ENCODE measurements at regions not wholly inside any gene's neighbourhood (a gene's known extent, or its start where the extent isn't known, plus 50 kb on each side); places are given as distances from the start of the nearest gene placed in this dataset.

DNA sequence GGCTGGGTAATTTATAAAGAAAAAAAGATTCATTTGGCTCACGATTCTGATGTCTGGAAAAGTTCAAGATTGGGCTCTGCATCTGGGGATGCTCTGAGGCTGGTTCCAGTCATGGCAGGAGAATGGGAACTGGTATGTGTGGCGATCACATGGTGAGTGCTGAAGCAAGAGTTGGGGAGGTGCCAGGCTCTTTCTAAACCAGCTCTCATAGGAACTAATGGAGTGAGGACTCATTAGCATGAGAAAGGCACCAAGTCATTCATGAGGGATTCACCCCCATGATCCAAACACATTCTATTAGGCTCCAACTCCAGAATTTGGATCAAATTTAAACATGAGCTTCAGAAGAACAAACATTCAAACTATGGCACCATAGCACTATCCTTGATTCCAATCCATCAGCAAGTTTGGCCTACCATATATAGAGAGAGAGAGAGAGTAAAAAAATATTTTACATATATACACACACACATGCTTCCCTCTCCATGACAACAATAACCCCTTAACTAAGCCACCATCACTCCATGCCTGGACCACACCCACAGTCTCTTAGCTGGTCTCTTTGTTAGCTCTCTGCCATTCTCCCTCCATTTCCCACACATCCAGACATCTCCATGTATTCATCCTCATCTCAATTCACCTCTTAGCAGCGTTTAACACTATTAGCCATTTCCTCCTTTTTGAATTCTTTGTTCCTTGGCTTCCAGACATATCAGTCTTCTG lies 57.9 kb downstream of the NPY start:
- DNase-seq (ENCODE audit: extremely low read depth, low read depth), result no peak
- TF ChIP-seq, protein P1, sequence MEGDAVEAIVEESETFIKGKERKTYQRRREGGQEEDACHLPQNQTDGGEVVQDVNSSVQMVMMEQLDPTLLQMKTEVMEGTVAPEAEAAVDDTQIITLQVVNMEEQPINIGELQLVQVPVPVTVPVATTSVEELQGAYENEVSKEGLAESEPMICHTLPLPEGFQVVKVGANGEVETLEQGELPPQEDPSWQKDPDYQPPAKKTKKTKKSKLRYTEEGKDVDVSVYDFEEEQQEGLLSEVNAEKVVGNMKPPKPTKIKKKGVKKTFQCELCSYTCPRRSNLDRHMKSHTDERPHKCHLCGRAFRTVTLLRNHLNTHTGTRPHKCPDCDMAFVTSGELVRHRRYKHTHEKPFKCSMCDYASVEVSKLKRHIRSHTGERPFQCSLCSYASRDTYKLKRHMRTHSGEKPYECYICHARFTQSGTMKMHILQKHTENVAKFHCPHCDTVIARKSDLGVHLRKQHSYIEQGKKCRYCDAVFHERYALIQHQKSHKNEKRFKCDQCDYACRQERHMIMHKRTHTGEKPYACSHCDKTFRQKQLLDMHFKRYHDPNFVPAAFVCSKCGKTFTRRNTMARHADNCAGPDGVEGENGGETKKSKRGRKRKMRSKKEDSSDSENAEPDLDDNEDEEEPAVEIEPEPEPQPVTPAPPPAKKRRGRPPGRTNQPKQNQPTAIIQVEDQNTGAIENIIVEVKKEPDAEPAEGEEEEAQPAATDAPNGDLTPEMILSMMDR (IDR thresholded peaks at IDR 0.05; ENCODE audit: low read depth, low read length), result no peak

DNA sequence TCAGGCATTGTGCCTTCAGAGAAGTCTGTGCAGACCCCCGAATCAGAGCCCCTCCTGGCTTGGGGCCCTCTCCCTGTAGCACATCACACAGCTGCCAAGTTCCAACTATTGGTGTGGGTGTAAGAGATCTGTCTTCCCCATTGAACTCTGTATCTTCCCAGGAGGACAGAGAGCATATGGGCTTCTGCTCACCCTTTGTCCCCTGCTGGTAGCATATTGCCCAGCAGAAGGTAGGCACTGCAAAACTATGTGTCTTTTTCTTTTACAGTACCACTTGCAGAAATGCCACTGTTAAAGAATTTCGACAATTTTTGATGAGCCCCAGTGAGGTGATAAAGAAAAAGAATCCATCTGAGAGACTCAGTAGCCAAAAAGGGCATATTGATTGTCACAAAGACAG lies 59.6 kb downstream of the NPY start:
- DNase-seq (ENCODE audit: extremely low read depth, low read depth), result no peak

DNA sequence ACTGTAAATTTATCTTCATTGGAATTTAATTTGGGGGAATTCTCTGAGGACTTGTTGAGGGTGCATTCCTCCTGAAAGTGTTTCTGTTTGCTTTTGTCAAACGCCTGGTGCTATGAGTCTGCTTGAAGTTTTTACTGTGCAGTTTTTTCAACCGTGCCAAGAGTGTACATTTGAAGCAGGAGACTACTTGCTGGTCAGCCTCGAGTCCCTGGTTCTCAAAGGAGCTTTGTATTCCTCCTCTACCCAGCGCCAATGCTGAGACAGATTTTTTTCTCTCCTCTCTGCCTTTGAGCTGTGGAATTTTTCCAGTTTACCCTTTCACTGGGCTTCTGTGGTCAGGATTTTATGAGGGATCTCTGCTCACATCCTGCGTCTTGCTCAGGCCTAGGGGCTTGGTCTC lies 62.1 kb downstream of the NPY start:
- DNase-seq (ENCODE audit: extremely low read depth, low read depth), result no peak

More for the DNA sequence above, 59.6 kb downstream of the NPY start:
- TF ChIP-seq, protein P1 (IDR thresholded peaks at IDR 0.05; ENCODE audit: low read depth, low read length), result no peak

DNA sequence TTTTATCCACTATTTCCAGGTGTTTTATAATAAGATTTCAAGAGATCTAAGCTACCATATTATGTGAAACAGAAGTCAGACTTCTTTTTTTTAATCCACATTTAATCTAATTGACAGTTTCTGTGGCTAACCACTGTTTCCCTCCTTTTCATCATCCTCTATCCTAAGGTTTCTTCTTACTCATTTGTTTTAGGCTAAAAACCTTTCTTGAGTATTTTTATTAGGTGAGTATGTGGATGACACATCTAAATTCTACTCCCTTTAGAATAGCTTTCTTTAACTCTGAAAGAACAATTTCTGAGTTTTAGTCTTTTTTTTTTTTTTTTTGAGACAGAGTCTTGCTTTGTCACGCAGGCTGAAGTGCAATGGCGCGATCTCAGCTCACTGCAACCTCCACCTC lies 62.7 kb downstream of the NPY start:
- TF ChIP-seq, protein P1 (IDR thresholded peaks at IDR 0.05; ENCODE audit: low read depth, low read length), result no peak
- DNase-seq (ENCODE audit: extremely low read depth, low read depth), result no peak

More for the DNA sequence above, 62.1 kb downstream of the NPY start:
- TF ChIP-seq, protein P1 (IDR thresholded peaks at IDR 0.05; ENCODE audit: low read depth, low read length), result no peak

DNA sequence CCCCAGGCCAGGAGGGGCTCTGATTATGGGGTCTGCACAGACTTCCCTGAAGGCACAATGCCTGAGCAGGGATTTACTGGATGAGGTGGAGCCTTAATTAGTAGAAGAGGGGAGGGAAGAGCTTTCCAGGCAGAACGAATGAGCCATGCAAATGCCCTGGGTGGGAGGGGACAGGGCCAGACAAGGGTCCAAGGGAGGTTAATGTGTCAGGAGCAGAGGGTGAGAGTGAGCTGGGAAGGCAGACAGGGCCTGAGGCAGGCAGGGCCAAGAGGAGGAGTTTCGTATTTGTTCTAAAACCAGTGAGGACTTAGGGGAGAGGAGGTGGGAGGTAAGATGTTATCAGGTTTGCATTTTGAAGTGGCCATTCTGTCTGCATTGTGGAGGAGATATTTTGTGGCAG lies 65.3 kb downstream of the NPY start:
- TF ChIP-seq, protein P1 (IDR thresholded peaks at IDR 0.05; ENCODE audit: low read depth, low read length), result no peak
- no peak for DNase-seq (ENCODE audit: extremely low read depth, low read depth)

DNA sequence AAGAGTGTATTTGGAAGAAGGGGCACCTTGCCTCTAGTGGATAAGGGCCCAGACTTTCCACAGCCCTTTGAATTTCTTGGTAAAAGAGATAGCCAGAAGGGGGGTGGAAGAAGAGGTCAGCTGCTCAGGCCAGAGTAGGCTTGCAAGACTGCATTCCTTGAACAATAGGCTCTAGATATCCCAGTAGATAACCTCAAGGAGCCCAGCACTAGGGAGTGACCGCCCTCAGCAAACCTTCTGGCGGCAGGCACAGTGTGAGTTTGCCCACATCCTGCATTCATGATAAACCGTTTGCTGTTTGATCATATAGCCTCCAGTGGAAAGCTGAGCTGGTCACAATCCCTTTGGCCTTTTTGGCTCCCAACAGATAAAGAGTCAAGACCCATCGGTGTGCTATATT lies 70.5 kb downstream of the NPY start:
- DNase-seq (ENCODE audit: extremely low read depth, low read depth), result no peak
- TF ChIP-seq, protein P1 (IDR thresholded peaks at IDR 0.05; ENCODE audit: low read depth, low read length), result no peak

DNA sequence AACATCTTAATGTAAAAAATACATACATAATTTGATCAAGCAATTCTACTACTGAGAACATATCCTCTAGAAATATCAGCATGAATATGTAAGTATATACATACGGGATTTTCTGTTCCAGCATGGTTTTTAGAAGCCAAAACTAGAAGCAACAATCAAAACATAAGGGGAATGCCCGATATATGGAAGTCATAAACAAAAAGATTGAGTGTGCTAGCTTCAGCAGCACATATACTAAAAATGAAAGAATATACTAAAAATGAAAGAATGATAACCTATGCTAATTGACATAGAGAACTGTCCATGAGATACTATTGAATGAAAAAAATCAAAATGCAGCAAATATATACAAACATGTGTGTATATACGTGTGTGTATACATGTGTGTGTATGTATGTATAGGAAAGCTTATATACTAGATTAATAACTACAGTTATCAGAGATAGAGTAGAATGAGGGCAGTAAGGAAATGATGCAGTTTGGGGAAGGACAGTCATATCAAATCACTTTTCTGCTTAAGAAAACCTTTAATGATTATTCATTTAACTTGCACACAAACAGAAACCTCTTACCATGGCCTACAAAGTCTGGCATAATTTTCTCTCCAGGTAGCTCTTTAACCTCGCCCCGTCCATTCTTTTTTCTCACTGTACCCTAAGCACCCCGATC lies 72.9 kb downstream of the NPY start:
- TF ChIP-seq, protein P1 (IDR thresholded peaks at IDR 0.05; ENCODE audit: low read depth, low read length), result no peak
- DNase-seq (ENCODE audit: extremely low read depth, low read depth), result no peak

Data from AG09319 (cell line).